SH-SY5Y (cell line): ENCODE measurements at regions not wholly inside any gene's neighbourhood (a gene's known extent, or its start where the extent isn't known, plus 50 kb on each side); places are given as distances from the start of the nearest gene placed in this dataset.

Source experiments
- GATA2 ChIP-seq: IDR thresholded peaks from 2 replicates; pipeline ENCODE4 v1.6.1; 2011; ENCODE audit warnings: mild to moderate bottlenecking, low read depth, low read length
- GATA3 ChIP-seq: IDR thresholded peaks from 2 replicates; pipeline ENCODE4 v1.6.1; 2011; ENCODE audit warnings: low read depth, mild to moderate bottlenecking, low read length, moderate library complexity

DNA sequence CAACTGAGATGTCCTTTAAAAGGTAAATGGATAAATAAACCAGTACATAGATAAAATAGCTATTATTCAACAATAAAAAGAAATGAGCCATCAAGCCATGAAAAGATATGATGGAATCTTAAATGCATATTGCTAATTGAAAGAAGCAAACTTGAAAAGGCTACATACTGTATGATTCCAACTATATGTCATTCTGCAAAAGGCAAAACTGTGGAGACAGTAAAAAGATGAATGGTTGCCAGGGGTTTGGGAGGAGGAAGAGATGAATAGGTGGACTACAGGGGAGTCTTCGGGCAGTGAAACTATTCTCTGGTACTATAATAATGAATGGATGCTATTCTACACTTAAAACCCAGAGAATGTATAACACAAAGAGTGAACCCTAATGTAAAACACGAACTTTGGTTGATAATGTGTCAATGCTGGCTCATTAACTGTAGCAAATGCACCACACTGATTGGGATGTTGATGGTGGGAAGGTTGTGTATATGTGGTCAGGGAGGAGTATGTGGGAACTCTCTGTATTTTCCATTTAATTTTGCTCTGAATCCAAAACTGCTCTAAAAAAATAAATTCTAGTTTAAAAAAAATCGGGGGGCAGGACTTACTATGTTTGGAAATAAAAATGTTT, 73.7 kb upstream of the MYCN start:
- no peak for TF ChIP-seq GATA2
- TF ChIP-seq GATA3, result no peak
